Testis (tissue), 2 donors: ENCODE measurements at regions not wholly inside any gene's neighbourhood (a gene's known extent, or its start where the extent isn't known, plus 50 kb on each side); places are given as distances from the start of the nearest gene placed in this dataset.

ENCODE experiments used
- POLR2A ChIP-seq: fragments of 450-650 bp; IDR thresholded peaks from one replicate; pipeline ENCODE4 v1.6.1; 2017; ENCODE audit warnings: antibody characterized with exemption, mild to moderate bottlenecking, moderate library complexity
- TF ChIP-seq, protein P1 (sequence below), 3 experiments: fragments of 450-650 bp in 2 of 3; fragments of 200-600 bp in 1 of 3; sonication (generic) in 1 of 3; IDR thresholded peaks; one replicate each; pipeline ENCODE4 v1.5.1; 2016 to 2019; ENCODE audit warnings: antibody characterized with exemption in 3 of 3, mild to moderate bottlenecking in 2 of 3, moderate library complexity in 1 of 3

GRCh38 chr6:119479860-119480655 lies 130.5 kb upstream of the MAN1A1 start:
- TF ChIP-seq, protein P1, sequence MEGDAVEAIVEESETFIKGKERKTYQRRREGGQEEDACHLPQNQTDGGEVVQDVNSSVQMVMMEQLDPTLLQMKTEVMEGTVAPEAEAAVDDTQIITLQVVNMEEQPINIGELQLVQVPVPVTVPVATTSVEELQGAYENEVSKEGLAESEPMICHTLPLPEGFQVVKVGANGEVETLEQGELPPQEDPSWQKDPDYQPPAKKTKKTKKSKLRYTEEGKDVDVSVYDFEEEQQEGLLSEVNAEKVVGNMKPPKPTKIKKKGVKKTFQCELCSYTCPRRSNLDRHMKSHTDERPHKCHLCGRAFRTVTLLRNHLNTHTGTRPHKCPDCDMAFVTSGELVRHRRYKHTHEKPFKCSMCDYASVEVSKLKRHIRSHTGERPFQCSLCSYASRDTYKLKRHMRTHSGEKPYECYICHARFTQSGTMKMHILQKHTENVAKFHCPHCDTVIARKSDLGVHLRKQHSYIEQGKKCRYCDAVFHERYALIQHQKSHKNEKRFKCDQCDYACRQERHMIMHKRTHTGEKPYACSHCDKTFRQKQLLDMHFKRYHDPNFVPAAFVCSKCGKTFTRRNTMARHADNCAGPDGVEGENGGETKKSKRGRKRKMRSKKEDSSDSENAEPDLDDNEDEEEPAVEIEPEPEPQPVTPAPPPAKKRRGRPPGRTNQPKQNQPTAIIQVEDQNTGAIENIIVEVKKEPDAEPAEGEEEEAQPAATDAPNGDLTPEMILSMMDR (IDR thresholded peaks at IDR 0.05): no peak
- no peak for TF ChIP-seq POLR2A
